Activated T-cell treated with anti-CD3 and anti-CD28 coated beads, Interleukin-2, amount 50 U/mL, for 72 hours (primary cell): ENCODE measurements at regions not wholly inside any gene's neighbourhood (a gene's known extent, or its start where the extent isn't known, plus 50 kb on each side); places are given as distances from the start of the nearest gene placed in this dataset.
"Not testable (repeated sequence)": the region's sequence is repeated elsewhere in the genome, so short reads cannot be mapped to it uniquely, and the experiment has no call there.

Experiments
- ATAC-seq, 2 donors: fragments of 150-1000 bp; cut with Tn5 transposase; replicated peaks in 1 of 2; 2 replicates each; pipeline ENCODE4 v1.10.0; 2021; ENCODE audit warnings: moderate library complexity in 2 of 2, mild to moderate bottlenecking in 1 of 2
- DNase-seq, 2 donors: peaks; one replicate each; pipeline ENCODE4 v3.0.0; 2021 to 2022; ENCODE audit warnings: mixed read lengths in 1 of 2
- H3K27ac Mint-ChIP-seq: one replicate; pipeline ENCODE4 v1.8.0; 2022; ENCODE audit warnings: mild to moderate bottlenecking, moderate library complexity, mixed read lengths
- H3K27me3 Mint-ChIP-seq: one replicate; pipeline ENCODE4 v1.8.0; 2022; ENCODE audit warnings: low read depth, mixed read lengths
- H3K36me3 Mint-ChIP-seq, 2 donors: one replicate each; pipeline ENCODE4 v1.8.0; 2022; ENCODE audit warnings: mixed read lengths in 2 of 2, mild to moderate bottlenecking in 1 of 2; ENCODE audit not compliant: insufficient read depth in 2 of 2
- H3K4me1 Mint-ChIP-seq: one replicate; pipeline ENCODE4 v1.8.0; 2022; ENCODE audit warnings: low read depth, mixed read lengths
- H3K4me3 Mint-ChIP-seq, 2 donors: one replicate each; pipeline ENCODE4 v1.8.0; 2022; ENCODE audit warnings: mild to moderate bottlenecking in 2 of 2, mixed read lengths in 2 of 2, moderate library complexity in 2 of 2
- H3K9me3 Mint-ChIP-seq, 2 donors: one replicate each; pipeline ENCODE4 v1.8.0; 2022; ENCODE audit warnings: mixed read lengths in 2 of 2

- ATAC-seq (no peak), DNase-seq (no peak)
- Mint-ChIP-seq H3K27me3 (no peaks in the 10 kb centered on the region), H3K4me1 (peaks cover 11% of the 10 kb centered on the region), H3K9me3 (peaks cover 0 to 4% of the 10 kb centered on the region in 2 donors), H3K36me3 (no peaks in the 10 kb centered on the region), H3K4me3 (no peak overlapping the region), H3K27ac (no peak overlapping the region)
These were observed 112.6 kb downstream of the MDH1 start for GRCh38 chr2:63701406-63701805.

DNA sequence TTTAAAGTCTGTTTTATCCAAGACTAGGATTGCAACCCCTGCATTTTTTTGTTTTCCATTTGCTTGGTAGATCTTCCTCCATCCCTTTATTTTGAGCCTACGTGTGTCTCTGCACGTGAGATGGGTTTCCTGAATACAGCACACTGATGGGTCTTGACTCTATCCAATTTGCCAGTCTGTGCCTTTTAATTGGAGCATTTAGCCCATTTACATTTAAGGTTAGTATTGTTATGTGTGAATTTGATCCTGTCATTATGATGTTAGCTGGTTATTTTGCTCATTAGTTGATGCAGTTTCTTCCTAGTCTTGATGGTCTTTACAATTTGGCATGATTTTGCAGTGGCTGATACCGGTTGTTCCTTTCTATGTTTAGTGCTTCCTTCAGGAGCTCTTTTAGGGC lies 117.3 kb downstream of the MDH1 start:
- not testable (repeated sequence) for ATAC-seq, H3K4me1 Mint-ChIP-seq, H3K27me3 Mint-ChIP-seq, H3K27ac Mint-ChIP-seq, H3K4me3 Mint-ChIP-seq, H3K36me3 Mint-ChIP-seq, H3K9me3 Mint-ChIP-seq, DNase-seq

DNA sequence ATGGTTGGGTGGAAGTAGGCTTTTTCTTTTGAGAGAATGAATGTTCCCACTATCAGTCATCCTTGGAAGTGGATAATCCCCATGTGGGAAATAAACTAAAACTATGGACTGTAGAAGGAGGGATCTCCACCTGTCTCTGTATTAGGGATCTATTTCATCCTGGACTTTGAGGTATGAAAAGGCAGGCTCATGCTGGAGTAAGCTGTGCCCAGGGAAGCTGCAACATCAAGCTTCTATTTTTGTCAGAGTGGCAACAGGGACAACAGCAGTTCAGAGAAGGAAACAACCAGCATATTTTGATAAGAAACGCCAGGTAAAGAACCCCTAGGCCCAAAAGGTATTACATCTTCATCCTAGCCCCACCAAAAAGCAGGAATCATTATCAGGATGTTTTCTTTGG lies 122.0 kb downstream of the MDH1 start:
- Mint-ChIP-seq H3K27me3 (no peaks in the 10 kb centered on the region), H3K4me1 (no peaks in the 10 kb centered on the region), H3K27ac (no peak overlapping the region), H3K9me3 (peaks cover 0 to 2% of the 10 kb centered on the region in 2 donors), H3K36me3 (peaks cover 0 to 2% of the 10 kb centered on the region in 2 donors), H3K4me3 (no peak overlapping the region)
- DNase-seq (no peak), ATAC-seq (no peak)

DNA sequence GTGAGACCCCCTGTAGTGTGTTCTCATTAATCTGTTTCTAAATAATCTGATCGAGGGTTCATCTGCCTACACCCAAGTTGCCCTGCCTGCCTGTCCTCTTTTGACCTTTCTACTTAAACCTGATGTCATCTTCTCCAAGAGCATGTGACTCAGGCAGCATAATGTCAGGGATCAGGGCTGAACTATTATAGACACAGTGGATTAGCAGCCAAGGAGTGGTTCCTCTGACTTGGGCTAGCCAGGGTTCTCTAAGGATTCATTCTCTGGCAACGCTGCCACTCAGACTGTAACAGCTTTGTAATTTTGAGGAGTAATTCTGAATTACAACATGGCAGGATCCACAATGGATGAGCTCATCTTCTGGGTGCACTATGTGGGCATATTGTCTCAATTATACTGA lies 124.0 kb downstream of the MDH1 start:
- H3K27me3 Mint-ChIP-seq, result no peaks in the 10 kb centered on the region
- ATAC-seq (no peak), DNase-seq (no peak)
- H3K27ac Mint-ChIP-seq, result no peak overlapping the region
- no peaks in the 10 kb centered on the region for H3K4me1 Mint-ChIP-seq
- H3K36me3 Mint-ChIP-seq, result no peaks in the 10 kb centered on the region
- no peaks in the 10 kb centered on the region for H3K9me3 Mint-ChIP-seq
- no peak overlapping the region for H3K4me3 Mint-ChIP-seq

DNA sequence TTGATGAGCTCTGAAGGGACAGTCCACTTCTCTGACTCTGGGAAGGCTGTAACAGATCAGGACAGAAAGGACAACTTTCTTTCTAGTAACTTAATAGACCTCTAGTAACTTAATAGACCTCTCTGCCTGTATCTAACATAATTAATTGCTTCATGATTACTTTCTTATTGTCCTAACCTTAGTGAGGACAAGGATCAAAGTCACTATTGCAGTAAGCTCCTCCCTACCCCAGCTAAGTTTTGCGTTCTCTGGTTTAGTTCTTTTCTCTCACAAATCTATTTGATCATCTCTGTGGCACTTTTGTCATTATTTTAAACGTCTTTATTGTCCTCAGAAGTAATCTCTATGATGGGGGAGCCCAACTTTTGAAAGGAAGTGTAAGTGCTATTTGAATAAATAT lies 125.5 kb upstream of the UGP2 start:
- Mint-ChIP-seq H3K4me3 (no peak overlapping the region), H3K4me1 (no peaks in the 10 kb centered on the region), H3K27ac (no peak overlapping the region), H3K9me3 (no peaks in the 10 kb centered on the region), H3K27me3 (no peaks in the 10 kb centered on the region), H3K36me3 (no peaks in the 10 kb centered on the region)
- ATAC-seq, result no peak
- DNase-seq, result no peak

DNA sequence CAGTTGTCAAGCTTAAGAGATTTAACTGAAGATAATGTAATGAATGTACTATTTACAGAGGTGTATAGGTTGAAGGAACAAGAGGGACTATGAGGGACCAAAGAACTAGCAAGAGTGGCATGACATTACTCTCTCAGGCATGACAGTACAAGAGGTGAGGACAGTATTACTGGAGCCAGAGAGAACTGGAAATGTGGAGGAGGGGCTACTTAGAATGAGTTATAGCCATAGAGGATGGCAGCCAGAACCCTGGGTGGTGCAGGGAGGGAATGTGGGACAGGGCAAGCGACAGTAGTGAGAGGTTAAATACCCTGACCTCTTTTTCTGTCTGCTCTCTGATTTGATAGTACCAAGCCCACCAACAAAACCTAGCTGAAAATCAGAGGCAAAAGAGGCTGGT lies 122.6 kb upstream of the UGP2 start:
- no peak for DNase-seq
- H3K36me3 Mint-ChIP-seq, result peaks cover 0 to 2% of the 10 kb centered on the region in 2 donors
- ATAC-seq, result no peak

GRCh38 chr2:63721082-63721424 lies 120.6 kb upstream of the UGP2 start:
- H3K36me3 Mint-ChIP-seq, result peaks cover 0 to 2% of the 10 kb centered on the region in 2 donors
- DNase-seq (no peak), ATAC-seq (no peak)
- H3K27me3 Mint-ChIP-seq, result no peaks in the 10 kb centered on the region
- no peak overlapping the region for H3K4me3 Mint-ChIP-seq
- H3K4me1 Mint-ChIP-seq, result no peaks in the 10 kb centered on the region
- H3K27ac Mint-ChIP-seq, result no peak overlapping the region
- peaks cover 0 to 1% of the 10 kb centered on the region in 2 donors for H3K9me3 Mint-ChIP-seq

More for the DNA sequence above, 122.6 kb upstream of the UGP2 start:
- Mint-ChIP-seq H3K4me3 (no peak overlapping the region), H3K9me3 (peaks cover 0 to 1% of the 10 kb centered on the region in 2 donors), H3K27ac (no peak overlapping the region), H3K27me3 (no peaks in the 10 kb centered on the region), H3K4me1 (no peaks in the 10 kb centered on the region)

DNA sequence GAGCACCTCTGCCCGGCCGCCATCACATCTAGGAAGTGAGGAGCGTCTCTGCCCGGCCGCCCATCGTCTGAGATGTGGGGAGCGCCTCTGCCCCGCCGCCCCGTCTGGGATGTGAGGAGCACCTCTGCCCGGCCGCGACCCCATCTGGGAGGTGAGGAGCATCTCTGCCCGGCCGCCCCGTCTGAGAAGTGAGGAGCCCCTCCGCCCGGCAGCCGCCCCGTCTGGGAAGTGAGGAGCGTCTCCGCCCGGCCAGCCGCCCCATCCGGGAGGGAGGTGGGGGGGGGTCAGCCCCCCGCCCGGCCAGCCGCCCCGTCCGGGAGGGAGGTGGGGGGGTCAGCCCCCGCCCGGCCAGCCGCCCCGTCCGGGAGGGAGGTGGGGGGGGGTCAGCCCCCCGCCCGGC lies 119.4 kb upstream of the UGP2 start:
- H3K4me3 Mint-ChIP-seq, H3K36me3 Mint-ChIP-seq, H3K4me1 Mint-ChIP-seq, H3K27ac Mint-ChIP-seq, ATAC-seq, DNase-seq, H3K9me3 Mint-ChIP-seq, H3K27me3 Mint-ChIP-seq: not testable (repeated sequence)

- Mint-ChIP-seq H3K27ac (no peak overlapping the region), H3K4me3 (no peak overlapping the region), H3K27me3 (peaks cover 6% of the 10 kb centered on the region), H3K9me3 (peaks cover 0 to 1% of the 10 kb centered on the region in 2 donors), H3K36me3 (peaks cover 0 to 2% of the 10 kb centered on the region in 2 donors), H3K4me1 (no peaks in the 10 kb centered on the region)
- ATAC-seq, result no peak
- DNase-seq, result no peak
These were observed 118.0 kb upstream of the UGP2 start for GRCh38 chr2:63723709-63724108.

- not testable (repeated sequence) for DNase-seq, H3K4me1 Mint-ChIP-seq, H3K4me3 Mint-ChIP-seq, H3K36me3 Mint-ChIP-seq, H3K27me3 Mint-ChIP-seq, ATAC-seq, H3K9me3 Mint-ChIP-seq, H3K27ac Mint-ChIP-seq
These were observed 116.5 kb upstream of the UGP2 start for GRCh38 chr2:63725212-63725611.

GRCh38 chr2:63729362-63729761 lies 112.3 kb upstream of the UGP2 start:
- H3K27me3 Mint-ChIP-seq, result peaks cover 6% of the 10 kb centered on the region
- H3K27ac Mint-ChIP-seq, result no peak overlapping the region
- ATAC-seq (no peak), DNase-seq (no peak)
- H3K9me3 Mint-ChIP-seq, result no peaks in the 10 kb centered on the region
- no peak overlapping the region for H3K4me3 Mint-ChIP-seq
- no peaks in the 10 kb centered on the region for H3K36me3 Mint-ChIP-seq
- H3K4me1 Mint-ChIP-seq, result no peaks in the 10 kb centered on the region

- H3K4me3 Mint-ChIP-seq, result no peak overlapping the region
- peaks cover 6% of the 10 kb centered on the region for H3K27me3 Mint-ChIP-seq
- no peaks in the 10 kb centered on the region for H3K9me3 Mint-ChIP-seq
- no peak overlapping the region for H3K27ac Mint-ChIP-seq
- H3K36me3 Mint-ChIP-seq, result no peaks in the 10 kb centered on the region
- no peak for DNase-seq
- ATAC-seq, result no peak
- no peaks in the 10 kb centered on the region for H3K4me1 Mint-ChIP-seq
These were observed 111.9 kb upstream of the UGP2 start for GRCh38 chr2:63729831-63730230.

- DNase-seq (no peak), ATAC-seq (no peak)
- Mint-ChIP-seq H3K4me3 (no peak overlapping the region), H3K27me3 (no peaks in the 10 kb centered on the region), H3K9me3 (peaks cover 3% of the 10 kb centered on the region in 2 donors), H3K4me1 (peaks cover 9% of the 10 kb centered on the region), H3K36me3 (no peaks in the 10 kb centered on the region), H3K27ac (peak overlapping the region; percentile 21)
These were observed 107.2 kb upstream of the UGP2 start for GRCh38 chr2:63734510-63734909.

GRCh38 chr2:63735263-63735662 lies 106.4 kb upstream of the UGP2 start:
- no peak for ATAC-seq
- H3K36me3 Mint-ChIP-seq, result no peaks in the 10 kb centered on the region
- no peak overlapping the region for H3K27ac Mint-ChIP-seq

More at GRCh38 chr2:63735263-63735662, 106.4 kb upstream of the UGP2 start:
- H3K4me3 Mint-ChIP-seq, result no peak overlapping the region
- peaks cover 9% of the 10 kb centered on the region for H3K4me1 Mint-ChIP-seq
- peaks cover 3% of the 10 kb centered on the region in 2 donors for H3K9me3 Mint-ChIP-seq
- no peaks in the 10 kb centered on the region for H3K27me3 Mint-ChIP-seq
- DNase-seq, result no peak
